ENCODE measurements at regions not wholly inside any gene's neighbourhood (a gene's known extent, or its start where the extent isn't known, plus 50 kb on each side); places are given as distances from the start of the nearest gene placed in this dataset.
A peak's percentile ranks its signal among the peaks of the same experiment; 100 is the strongest.

DNA sequence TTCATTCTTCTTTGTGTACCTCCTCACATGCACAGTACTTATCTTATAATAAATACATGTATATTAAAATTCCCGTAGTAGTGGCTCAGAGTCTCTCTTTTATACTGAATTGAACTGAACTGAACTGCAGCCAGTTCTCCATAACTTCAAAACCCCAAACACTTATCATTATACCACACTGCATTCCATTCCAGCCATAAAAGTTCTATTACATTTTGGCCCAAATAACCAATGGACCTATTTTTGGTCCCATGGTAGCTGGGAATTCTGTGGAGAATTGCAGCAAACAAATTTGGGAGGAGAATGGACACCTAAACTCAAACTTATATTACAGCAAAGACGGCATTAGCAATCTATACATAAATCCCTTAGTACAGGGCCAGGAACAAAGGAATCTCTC, 86.6 kb upstream of the C1orf87 start:
- DNase-seq = no peak

DNA sequence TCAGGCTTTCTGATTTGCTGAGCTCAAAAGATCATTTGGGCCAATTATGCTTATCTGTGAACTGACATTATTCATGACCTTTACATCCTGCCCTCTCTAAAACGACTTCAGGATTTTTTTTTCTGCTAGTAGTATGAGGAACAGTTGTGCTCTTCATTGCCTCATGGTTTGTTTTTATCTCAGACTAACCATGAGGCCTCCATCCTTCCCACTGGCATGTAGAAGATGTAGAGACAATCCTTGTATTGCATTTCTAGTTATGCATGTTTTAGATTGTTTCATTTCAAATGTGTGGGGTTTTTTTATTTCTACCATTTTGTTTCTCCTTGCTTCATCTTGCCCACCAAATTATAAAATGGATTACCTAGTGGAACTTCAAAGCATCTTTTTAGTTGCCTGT, 82.8 kb upstream of the C1orf87 start:
- no peak for DNase-seq

DNA sequence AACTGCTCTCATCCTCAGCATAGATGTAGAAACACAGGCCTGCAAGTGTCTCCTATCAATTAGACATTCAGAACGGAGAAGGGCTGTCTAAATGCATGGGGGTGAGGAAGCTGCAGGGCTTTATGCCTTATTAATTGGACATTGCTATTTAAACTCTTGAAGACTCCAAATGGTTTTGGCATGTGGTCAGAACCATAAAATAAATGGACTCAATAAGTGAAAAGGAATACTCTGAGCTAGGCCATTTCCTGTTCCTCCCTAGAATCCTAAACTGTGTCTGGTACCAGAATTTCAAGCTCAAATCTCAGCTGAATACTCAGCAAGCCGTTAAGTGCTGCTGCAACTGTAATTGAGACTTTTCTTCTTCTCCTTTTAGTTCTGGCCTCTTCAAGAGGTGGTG, 80.4 kb upstream of the C1orf87 start:
- DNase-seq = no peak

DNA sequence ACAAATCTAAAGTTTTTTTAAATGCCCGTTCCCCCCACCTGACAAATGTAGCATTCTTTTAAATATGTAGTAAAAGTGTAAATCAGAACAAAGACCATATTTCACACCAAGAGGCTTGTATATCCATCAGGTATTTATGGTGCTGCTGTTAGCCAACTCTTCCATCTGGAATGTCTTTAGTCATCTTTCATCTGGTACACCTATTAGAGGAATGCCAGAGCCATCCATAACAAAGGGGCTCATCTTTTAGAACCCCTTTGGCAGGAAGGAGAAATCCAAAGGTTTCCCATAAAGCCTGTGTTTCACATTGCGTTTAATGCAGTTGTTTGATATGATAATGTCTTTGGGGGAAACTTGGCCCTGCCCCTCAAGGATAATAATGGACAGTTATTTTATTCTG, 79.3 kb upstream of the C1orf87 start:
- DNase-seq = no peak

DNA sequence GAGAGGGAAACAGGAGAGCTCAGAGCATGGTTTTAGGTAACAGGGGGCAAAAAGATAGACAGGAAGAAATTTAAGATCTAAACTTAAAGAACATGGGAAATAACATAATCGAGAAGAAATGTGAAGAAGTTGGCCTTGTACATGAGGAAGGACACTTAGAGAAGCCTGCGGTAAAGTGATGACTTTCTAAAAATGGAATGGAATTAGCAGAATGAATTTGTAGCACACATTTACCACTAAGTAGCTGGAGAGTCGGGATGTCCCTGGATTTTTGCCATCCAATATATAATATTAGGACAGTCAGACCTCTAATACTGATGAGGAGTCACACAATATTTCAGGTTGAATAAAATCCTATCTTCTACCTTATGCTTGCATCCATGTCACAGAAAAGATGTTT, 77.7 kb upstream of the C1orf87 start:
- DNase-seq = no peak

DNA sequence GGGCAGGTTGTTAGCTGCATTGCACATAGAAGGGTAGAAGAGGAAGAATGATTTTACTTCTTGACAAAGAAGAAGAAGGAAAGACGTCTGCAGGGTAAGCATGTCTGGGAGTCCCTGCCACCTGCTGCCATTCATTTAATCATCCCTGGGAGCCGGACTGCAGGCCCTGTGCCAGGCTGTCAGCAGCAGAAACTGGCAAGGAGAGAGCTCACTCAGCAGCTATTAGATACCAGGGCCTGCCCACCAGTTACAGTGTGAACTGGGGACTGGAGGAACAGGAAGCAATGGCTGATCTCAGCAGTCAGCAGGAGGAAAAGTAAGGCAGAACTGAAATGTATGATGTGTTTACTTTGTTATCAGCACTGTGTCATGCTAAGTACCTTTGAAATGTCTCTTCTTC, 75.7 kb upstream of the C1orf87 start:
- peak in 2 of 14 donors; percentile 2 for DNase-seq

DNA sequence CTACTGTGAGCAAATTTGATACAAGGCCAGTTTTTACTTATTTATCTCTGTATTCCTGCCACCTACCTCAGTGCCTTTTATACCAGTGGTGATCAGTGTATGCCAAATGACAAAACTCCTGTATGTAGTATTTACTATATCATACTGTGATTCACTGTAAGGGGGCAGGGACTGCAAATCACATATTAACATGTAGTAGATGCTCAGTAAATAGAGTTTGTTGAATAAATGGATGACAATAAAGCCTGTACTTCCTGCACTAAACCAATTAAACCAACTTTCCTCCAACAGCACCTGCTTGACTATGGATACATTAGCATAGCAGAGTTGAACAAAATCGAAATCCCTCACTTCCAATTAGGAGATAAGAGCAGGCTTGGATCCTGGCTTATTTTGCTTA, 73.3 kb upstream of the C1orf87 start:
- no peak for DNase-seq

DNA sequence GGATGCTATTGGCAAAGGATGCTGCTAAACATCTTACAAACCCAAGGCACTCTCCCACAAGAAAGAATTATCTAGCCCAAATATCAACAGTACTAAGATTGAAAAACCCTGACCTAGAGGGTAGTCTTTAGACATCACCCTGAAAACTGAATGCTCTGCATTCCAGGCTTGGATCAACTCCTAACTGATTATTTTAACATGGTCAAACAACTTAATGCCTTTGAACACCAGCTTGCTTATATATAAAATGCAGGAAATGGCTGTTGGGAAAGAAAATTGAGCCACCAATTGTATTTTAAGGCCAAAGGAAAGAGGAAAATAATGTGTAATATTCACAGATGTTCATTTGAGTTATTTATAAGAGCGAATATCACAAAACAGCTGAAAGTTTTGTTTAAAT, 72.2 kb upstream of the C1orf87 start:
- DNase-seq = no peak

DNA sequence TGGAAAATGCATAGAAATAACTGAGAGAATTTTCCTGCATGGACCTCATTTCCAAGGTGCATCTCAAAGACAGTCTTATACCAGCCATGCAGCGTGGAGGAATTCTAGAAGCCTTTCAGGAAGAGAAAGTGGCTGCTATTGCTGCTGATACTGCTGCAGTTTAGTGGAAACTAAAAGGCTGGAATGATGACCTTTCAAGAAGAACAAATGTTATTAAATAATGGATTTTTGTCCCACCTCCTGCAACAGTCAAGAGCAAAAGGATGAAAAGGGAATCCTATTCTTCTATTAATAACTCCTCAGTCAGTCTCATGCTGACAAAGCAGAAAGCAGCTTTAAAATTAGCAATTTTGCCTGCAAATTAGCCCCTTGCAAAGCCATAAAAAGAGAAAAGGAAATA, 68.2 kb upstream of the C1orf87 start:
- DNase-seq = no peak

DNA sequence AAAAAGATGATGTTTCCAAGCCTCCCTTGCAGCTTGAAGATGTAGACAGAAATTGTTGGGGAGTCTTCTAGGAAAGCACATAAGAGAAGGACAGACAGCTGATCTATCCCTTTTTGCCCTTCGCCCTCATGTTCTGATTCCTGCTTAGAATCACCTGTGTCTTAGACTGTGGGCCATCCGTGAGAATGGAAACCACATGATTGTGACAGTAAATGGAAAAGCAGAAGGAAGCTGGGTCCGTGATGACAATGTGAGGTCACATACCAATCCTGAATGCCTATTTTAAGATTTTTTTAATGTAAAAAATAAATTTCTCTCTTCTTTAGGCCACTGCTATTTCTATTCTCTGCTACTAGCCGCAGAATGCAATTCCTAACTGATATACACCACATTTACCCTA, 67.7 kb upstream of the C1orf87 start:
- DNase-seq = no peak

DNA sequence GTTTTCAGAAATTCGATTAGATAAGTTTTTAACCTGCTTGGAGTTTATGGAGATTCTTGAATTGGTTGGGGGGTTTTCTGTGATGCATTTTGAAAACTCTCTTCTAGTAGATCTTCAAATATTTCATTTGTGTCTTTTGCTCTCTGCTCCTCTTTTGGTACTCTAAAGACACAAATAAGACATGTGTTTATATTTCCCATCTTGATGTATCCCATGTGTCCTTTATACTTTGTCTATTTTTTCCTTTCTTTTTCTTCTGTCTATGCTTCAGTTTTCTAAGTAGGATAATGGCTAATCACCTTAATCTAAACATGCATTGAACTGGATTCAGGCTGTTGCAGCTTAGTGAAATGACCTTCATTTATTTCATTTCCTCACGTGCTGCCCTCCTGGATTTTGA, 63.8 kb upstream of the C1orf87 start:
- no peak for DNase-seq

DNA sequence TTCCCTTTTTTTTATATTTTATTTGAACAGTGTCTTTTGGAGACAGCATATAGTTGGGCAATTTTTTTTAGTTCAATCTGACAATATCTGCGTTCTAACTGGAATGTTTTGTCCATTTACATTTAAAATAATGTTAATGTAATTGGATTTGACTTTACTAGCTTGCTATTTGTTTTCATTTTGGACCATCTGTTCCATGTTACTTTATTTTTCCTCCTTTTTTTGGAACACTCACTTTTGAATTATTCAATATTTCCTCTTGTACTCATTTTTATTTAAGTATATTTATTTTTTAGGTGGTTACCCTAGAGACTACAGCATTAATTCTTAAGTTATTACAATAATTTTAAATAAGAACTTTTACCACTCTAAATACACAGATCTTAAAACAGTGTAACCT, 62.8 kb upstream of the C1orf87 start:
- no peak for DNase-seq

DNA sequence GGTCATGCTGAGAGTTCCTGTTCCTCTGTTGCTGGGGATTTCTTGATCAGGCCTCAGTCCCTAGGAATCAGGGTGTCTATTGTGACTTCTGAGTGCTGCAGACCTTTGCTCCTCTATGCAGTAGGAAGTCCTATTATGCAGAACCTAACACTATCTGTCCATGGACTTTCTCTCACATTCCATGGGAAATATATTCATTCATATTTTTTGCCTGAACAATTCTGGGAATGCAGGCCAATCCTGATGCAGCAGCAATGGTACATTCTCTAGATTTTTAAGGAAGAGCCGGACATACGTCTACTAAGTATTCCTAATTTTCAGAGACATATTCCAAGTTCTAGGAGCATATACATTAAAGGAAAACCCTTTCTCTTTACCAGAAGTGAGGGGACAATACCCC, 61.1 kb upstream of the C1orf87 start:
- DNase-seq = no peak

DNA sequence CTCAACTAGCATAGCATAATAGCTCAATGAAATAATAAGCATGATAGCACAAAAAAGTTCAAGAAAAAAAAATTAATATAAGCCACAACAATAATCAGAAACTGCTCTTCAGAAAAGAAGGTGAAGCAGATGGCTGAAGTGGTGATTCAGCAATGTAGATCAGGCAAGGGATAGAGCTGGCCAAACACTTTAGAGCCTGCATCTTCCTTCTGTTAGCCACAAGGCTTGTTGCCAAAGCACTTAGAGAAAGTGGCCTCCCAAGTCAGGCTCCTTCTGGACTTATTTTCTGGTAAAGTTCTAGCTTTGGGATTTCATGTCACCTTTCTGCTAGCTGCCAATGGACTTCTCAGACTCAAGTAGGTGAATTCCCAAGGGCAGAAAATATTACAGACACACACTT, 60.3 kb upstream of the C1orf87 start:
- no peak for DNase-seq

DNA sequence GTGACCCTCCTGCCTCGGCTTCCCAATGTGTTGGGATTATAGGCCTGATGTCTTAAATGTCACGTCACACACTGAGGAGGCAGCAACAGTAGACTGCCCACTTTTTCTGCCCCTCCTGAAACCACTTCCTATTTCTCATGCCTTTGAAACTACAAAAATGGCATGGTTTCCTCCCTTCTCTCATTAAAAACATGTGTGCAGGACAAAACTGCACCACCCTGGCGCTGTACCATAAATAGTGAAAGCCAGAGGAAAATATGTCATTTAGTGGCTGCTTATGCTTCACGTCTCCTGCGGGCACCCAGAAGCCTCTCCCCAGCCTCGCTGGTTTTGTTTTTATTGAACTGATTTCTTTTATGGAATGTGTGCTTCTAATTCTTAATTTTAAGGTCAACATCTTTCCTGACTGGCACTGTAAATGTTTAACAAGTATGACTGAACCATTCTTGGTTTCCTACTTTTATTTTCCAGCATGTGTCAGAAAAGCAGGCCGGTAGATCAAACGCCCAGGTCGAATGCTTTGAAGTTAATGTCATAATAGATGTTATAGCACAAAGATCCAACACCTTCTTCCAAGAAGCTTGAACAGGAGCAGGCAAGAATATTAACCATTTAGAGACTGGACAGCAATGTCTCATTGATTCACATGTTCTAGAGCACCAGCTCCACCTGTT, 59.6 kb upstream of the C1orf87 start:
- DNase-seq = no peak

DNA sequence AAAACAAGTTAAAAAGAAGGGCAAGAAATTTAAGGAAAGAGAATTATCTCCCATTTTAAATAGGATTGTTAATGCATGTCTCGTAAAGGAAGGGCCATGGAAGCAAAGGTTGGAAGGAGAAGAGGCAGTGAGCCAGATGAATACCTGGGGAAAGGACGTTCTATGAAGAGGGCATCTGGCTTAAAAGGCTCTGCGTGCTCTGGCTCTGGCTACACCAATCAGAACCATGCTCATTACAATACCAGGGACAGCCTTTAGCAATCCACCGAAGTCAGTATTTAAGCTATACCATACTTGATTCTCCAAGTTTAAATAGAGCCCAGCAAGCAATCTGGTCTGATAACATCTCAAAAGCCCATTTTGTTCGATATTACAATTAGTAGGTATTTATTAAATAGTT, 58.5 kb upstream of the C1orf87 start:
- no peak for DNase-seq

DNA sequence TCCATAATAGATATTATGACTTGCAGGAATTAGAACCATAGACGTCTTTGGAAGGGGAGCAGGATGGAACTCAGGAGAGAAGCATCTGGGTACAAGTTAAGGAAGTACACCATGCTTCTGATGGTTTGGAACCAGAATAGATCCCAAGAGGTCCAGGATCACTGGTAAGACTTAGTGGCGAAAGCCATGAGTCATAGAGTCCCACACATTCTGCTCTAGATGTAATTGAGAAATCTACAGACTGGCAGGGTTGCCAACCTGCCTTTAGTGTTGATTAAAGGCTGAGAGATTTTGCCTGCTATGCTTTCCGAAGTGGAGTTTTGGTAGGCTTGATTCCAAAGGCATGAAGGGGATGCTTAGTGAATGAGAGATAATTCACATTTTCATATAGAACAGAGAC, 57.1 kb upstream of the C1orf87 start:
- no peak for DNase-seq

DNA sequence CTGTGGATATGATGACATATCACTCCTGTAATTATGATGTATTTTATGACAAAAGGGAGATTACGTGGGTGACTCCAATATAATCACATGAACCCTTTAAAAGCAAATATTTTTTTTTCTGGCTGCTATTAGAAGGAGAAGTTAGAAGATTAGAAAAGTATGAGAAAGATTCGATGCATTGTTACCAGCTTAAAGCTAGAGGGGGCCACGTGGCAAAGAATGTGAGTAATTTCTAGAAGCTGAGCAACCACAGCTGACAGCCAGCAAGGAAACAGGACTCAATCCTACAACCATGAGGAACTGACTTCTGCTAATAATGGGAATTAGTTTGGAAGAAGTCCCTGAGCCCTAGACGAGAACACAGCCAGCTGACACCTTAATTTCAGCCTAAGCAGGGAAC, 56.3 kb upstream of the C1orf87 start:
- DNase-seq = no peak

DNA sequence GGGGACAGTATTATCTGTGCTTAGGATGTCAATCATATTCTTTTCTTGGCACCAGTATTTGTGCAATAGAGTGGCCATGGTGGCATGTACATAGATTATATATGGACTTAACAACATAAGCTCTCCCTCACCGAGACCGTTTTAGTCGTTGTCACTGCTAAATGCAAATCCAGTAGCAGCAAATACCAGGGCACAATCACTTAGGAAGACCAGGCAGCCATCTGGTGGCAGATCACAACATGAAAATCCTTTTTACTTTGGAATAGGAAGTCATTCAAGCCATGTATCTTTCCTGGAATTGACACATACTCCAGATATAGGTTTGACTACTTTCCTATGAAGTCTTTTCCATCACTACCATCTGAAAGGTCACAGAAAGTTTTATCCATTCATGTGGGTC, 53.2 kb upstream of the C1orf87 start:
- no peak for DNase-seq
